OCI-LY3 (cell line): ENCODE measurements at regions not wholly inside any gene's neighbourhood (a gene's known extent, or its start where the extent isn't known, plus 50 kb on each side); places are given as distances from the start of the nearest gene placed in this dataset.

Experiments
- EZH2phosphoT487 ChIP-seq: fragments of 200-600 bp; shearing (Covaris generic); IDR thresholded peaks from 2 replicates; pipeline ENCODE4 v1.6.1; 2018; ENCODE audit warnings: antibody characterized with exemption, mixed run types, low read depth
- TF ChIP-seq, protein P1 (sequence below): fragments of 200-600, 300-600 bp; sonication (generic); IDR thresholded peaks from 2 replicates; pipeline ENCODE4 v1.5.1; 2014; ENCODE audit warnings: antibody characterized with exemption, low read length, low read depth

- TF ChIP-seq, protein P1, sequence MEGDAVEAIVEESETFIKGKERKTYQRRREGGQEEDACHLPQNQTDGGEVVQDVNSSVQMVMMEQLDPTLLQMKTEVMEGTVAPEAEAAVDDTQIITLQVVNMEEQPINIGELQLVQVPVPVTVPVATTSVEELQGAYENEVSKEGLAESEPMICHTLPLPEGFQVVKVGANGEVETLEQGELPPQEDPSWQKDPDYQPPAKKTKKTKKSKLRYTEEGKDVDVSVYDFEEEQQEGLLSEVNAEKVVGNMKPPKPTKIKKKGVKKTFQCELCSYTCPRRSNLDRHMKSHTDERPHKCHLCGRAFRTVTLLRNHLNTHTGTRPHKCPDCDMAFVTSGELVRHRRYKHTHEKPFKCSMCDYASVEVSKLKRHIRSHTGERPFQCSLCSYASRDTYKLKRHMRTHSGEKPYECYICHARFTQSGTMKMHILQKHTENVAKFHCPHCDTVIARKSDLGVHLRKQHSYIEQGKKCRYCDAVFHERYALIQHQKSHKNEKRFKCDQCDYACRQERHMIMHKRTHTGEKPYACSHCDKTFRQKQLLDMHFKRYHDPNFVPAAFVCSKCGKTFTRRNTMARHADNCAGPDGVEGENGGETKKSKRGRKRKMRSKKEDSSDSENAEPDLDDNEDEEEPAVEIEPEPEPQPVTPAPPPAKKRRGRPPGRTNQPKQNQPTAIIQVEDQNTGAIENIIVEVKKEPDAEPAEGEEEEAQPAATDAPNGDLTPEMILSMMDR: no peak
- TF ChIP-seq EZH2phosphoT487: no peak
These were observed 50.7 kb upstream of the KCNE2 start for GRCh38 chr21:34313116-34313515.
